DOHH2 (cell line): ENCODE measurements at regions not wholly inside any gene's neighbourhood (a gene's known extent, or its start where the extent isn't known, plus 50 kb on each side); places are given as distances from the start of the nearest gene placed in this dataset.

Source experiments
- H3F3A ChIP-seq: fragments of 200-600 bp; sonication (generic), shearing (Covaris generic); 2 replicates; pipeline ENCODE4 v1.6.0; 2016; ENCODE audit warnings: antibody characterized with exemption, mild to moderate bottlenecking; ENCODE audit not compliant: control insufficient read depth, insufficient read depth
- H3K27ac ChIP-seq: fragments of 200-600 bp; sonication (generic); 2 replicates; pipeline ENCODE4 v1.5.1; 2014; ENCODE audit warnings: low read depth, mild to moderate bottlenecking, low read length, moderate library complexity
- H3K27me3 ChIP-seq: fragments of 200-600 bp; sonication (generic); 2 replicates; pipeline ENCODE4 v1.6.1; 2014; ENCODE audit warnings: mild to moderate bottlenecking, low read length, mixed read lengths; ENCODE audit not compliant: control insufficient read depth
- H3K36me3 ChIP-seq: fragments of 200-600 bp; sonication (generic); 2 replicates; pipeline ENCODE4 v1.6.1; 2014; ENCODE audit warnings: mild to moderate bottlenecking, low read length, moderate library complexity, mixed read lengths; ENCODE audit not compliant: control insufficient read depth
- H3K4me1 ChIP-seq: fragments of 200-600 bp; sonication (generic); 2 replicates; pipeline ENCODE4 v1.6.1; 2014; ENCODE audit warnings: mild to moderate bottlenecking, low read length, mixed read lengths; ENCODE audit not compliant: control insufficient read depth
- H3K4me2 ChIP-seq: fragments of 200-600 bp; sonication (generic); 2 replicates; pipeline ENCODE4 v1.6.0; 2014; ENCODE audit warnings: mild to moderate bottlenecking, low read length, moderate library complexity
- H3K4me3 ChIP-seq: fragments of 200-600 bp; sonication (generic); 2 replicates; pipeline ENCODE4 v1.5.1; 2014; ENCODE audit warnings: mild to moderate bottlenecking, low read length, mixed read lengths
- H3K79me2 ChIP-seq: fragments of 200-600 bp; sonication (generic); 2 replicates; pipeline ENCODE4 v1.6.1; 2014; ENCODE audit warnings: mild to moderate bottlenecking, low read length, mixed read lengths; ENCODE audit not compliant: control insufficient read depth
- H3K9me2 ChIP-seq: fragments of 200-600 bp; sonication (generic); replicated peaks from 2 replicates; pipeline ENCODE4 v1.6.1; 2014; ENCODE audit warnings: mild to moderate bottlenecking, low read length, mixed read lengths; ENCODE audit not compliant: control insufficient read depth
- H3K9me3 ChIP-seq: fragments of 200-600 bp; sonication (generic); 2 replicates; pipeline ENCODE4 v1.6.1; 2014; ENCODE audit warnings: antibody characterized with exemption, low read length, mixed read lengths; ENCODE audit not compliant: control insufficient read depth, insufficient read depth
- H4K20me1 ChIP-seq: fragments of 200-600 bp; sonication (generic); 2 replicates; pipeline ENCODE4 v1.6.0; 2014; ENCODE audit warnings: low read depth, mild to moderate bottlenecking, antibody characterized with exemption, low read length, moderate library complexity; ENCODE audit not compliant: control insufficient read depth, insufficient read depth
- EZH2phosphoT487 ChIP-seq: fragments of 200-600 bp; sonication (generic); IDR thresholded peaks from 2 replicates; pipeline ENCODE4 v1.6.1; 2017; ENCODE audit warnings: borderline replicate concordance, mild to moderate bottlenecking, antibody characterized with exemption, low read length, moderate library complexity, mixed read lengths
- TF ChIP-seq, protein P1 (sequence below): fragments of 200-600 bp; sonication (generic); IDR thresholded peaks from one replicate; pipeline ENCODE4 v1.5.1; 2014; ENCODE audit warnings: antibody characterized with exemption, mild to moderate bottlenecking, low read depth, low read length; ENCODE audit not compliant: poor library complexity, severe bottlenecking

DNA sequence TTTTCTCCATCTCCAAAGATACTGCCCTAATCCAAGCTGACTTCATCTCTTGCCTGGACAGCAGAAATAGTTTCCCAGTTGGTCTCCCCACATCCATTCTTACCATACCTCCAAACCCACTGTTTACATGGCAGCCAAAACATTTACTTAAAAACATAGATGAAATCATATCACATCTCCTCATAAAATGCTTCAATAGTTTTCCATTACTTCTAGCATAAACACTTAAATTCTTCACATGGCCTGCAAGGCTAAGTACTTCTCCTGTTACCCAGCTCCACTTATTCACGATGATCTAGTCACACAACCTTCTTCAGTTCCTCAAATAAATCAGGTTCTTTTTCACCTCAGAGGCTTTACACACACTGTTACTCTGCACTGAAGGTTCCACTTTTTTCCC is 185.8 kb upstream of the ACVR2A start:
- Histone ChIP-seq H3K36me3 (no peaks in the 10 kb centered on the region), H3K79me2 (no peaks in the 10 kb centered on the region), H3K9me3 (no peaks in the 10 kb centered on the region), H3K4me1 (no peaks in the 10 kb centered on the region), H3K4me3 (no peak overlapping the region), H3K9me2 (no peaks in the 10 kb centered on the region; the same call in 1 of the 2 replicates), H3K4me2 (no peak overlapping the region), H3F3A (no peaks in the 10 kb centered on the region), H3K27ac (no peak overlapping the region), H3K27me3 (no peaks in the 10 kb centered on the region), H4K20me1 (no peaks in the 10 kb centered on the region)
- TF ChIP-seq, protein P1, sequence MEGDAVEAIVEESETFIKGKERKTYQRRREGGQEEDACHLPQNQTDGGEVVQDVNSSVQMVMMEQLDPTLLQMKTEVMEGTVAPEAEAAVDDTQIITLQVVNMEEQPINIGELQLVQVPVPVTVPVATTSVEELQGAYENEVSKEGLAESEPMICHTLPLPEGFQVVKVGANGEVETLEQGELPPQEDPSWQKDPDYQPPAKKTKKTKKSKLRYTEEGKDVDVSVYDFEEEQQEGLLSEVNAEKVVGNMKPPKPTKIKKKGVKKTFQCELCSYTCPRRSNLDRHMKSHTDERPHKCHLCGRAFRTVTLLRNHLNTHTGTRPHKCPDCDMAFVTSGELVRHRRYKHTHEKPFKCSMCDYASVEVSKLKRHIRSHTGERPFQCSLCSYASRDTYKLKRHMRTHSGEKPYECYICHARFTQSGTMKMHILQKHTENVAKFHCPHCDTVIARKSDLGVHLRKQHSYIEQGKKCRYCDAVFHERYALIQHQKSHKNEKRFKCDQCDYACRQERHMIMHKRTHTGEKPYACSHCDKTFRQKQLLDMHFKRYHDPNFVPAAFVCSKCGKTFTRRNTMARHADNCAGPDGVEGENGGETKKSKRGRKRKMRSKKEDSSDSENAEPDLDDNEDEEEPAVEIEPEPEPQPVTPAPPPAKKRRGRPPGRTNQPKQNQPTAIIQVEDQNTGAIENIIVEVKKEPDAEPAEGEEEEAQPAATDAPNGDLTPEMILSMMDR, result no peak
- no peak for TF ChIP-seq EZH2phosphoT487

DNA sequence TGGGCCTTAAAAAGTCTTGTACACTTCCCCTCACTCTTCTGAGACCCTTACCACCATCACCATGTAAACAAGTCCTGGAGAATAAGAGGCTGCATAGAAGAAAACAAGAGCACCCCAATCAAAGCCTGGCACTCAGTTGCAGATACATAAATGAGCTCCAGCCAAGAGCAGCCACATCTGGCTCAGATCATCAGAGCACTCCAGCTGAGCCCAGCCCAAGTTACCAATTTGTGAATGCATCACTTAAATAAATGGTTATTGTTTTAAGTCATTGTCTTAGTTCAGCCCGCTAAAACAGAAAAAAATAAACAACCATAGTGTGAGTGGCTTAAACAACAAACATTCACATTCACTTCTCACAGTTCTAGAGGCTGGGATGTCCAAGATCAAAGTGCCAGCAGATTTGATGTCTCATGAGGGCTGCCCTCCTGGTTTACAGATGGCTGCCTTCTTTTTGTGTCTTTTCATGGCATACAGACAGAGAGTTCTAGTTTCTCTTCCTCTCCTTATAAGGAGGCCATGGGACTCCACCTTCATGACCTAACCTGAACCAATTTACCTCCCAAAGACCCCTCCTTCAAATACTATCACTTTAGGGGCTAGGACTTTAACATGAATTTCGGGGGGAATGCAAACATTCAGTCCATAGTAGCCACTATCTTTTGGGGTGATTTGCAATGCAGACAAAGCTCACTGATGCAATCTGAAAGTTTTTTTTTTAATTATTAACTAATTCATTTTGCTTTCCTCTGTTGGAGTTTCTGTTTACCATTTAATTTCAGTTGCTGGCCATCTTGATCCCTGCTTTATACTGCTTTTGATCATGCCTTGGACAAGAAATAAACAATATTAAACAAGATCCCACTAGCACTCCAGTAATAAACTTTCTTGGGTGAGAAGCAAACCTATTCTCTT is 187.5 kb upstream of the ACVR2A start:
- H4K20me1 ChIP-seq, result no peaks in the 10 kb centered on the region
- no peaks in the 10 kb centered on the region for H3K27me3 ChIP-seq
- H3K36me3 ChIP-seq, result no peaks in the 10 kb centered on the region
- H3K9me3 ChIP-seq, result no peaks in the 10 kb centered on the region
- H3K4me3 ChIP-seq, result no peak overlapping the region
- no peak overlapping the region for H3K27ac ChIP-seq
- H3F3A ChIP-seq, result no peaks in the 10 kb centered on the region
- H3K4me2 ChIP-seq, result no peak overlapping the region
- TF ChIP-seq, protein P1, result no peak
- TF ChIP-seq EZH2phosphoT487, result no peak
- H3K9me2 ChIP-seq, result no peaks in the 10 kb centered on the region
- no peaks in the 10 kb centered on the region for H3K4me1 ChIP-seq
- H3K79me2 ChIP-seq, result no peaks in the 10 kb centered on the region

GRCh38 chr2:147649998-147650397 is 194.8 kb upstream of the ACVR2A start:
- Histone ChIP-seq H3F3A (no peaks in the 10 kb centered on the region), H3K4me3 (no peak overlapping the region), H3K79me2 (no peaks in the 10 kb centered on the region), H3K27me3 (no peaks in the 10 kb centered on the region), H3K9me3 (no peaks in the 10 kb centered on the region), H3K4me2 (no peak overlapping the region), H4K20me1 (no peaks in the 10 kb centered on the region), H3K36me3 (no peaks in the 10 kb centered on the region), H3K4me1 (no peaks in the 10 kb centered on the region), H3K9me2 (no peaks in the 10 kb centered on the region), H3K27ac (no peak overlapping the region)
- no peak for TF ChIP-seq EZH2phosphoT487
- TF ChIP-seq, protein P1, result no peak
